Transverse colon (tissue), 4 donors: ENCODE measurements at regions not wholly inside any gene's neighbourhood (a gene's known extent, or its start where the extent isn't known, plus 50 kb on each side); places are given as distances from the start of the nearest gene placed in this dataset.

Experiments
- DNase-seq: peaks from one replicate; pipeline ENCODE4 v3.0.0-alpha.2; 2019
- H3K27ac ChIP-seq, 4 donors: fragments of 200-600 bp; sonication (generic); 2 replicates each; pipeline ENCODE4 v1.5.1; 2016 to 2018; ENCODE audit warnings: inconsistent platforms in 4 of 4
- H3K27me3 ChIP-seq: fragments of 200-600 bp; sonication (generic); 2 replicates; pipeline ENCODE4 v1.5.1; 2017; ENCODE audit warnings: inconsistent platforms
- H3K36me3 ChIP-seq, 4 donors: fragments of 200-600 bp; sonication (generic); 2 replicates each; pipeline ENCODE4 v1.5.1; 2017 to 2019; ENCODE audit warnings: inconsistent platforms in 4 of 4
- H3K4me1 ChIP-seq, 4 donors: fragments of 200-600 bp; sonication (generic); 2 replicates each; pipeline ENCODE4 v1.5.1; 2017 to 2020; ENCODE audit warnings: inconsistent platforms in 4 of 4
- H3K4me3 ChIP-seq, 4 donors: fragments of 200-600 bp; sonication (generic); 1 replicate in 1 of 4; 2 replicates in 3 of 4; pipeline versions ENCODE4 v1.5.1 to v1.6.1; 2017 to 2019; ENCODE audit warnings: inconsistent platforms in 4 of 4
- H3K9me3 ChIP-seq, 2 donors: fragments of 200-600 bp; sonication (generic); 2 replicates each; pipeline ENCODE4 v1.5.1; 2017 to 2019; ENCODE audit warnings: inconsistent platforms in 2 of 2
- EP300 ChIP-seq: sonication (generic); formaldehyde crosslinking; IDR thresholded peaks from one replicate; pipeline ENCODE4 v1.6.1; 2017; ENCODE audit warnings: antibody characterized with exemption, low read depth
- POLR2A ChIP-seq: fragments of 450-650 bp; IDR thresholded peaks from one replicate; pipeline ENCODE4 v1.6.1; 2016; ENCODE audit warnings: antibody characterized with exemption, mild to moderate bottlenecking, moderate library complexity
- POLR2AphosphoS5 ChIP-seq, 3 donors: sonication (generic); formaldehyde crosslinking; IDR thresholded peaks; one replicate each; pipeline ENCODE4 v1.6.1; 2016; ENCODE audit warnings: antibody characterized with exemption in 3 of 3
- WGBS, 2 donors: methylation state at CpG; one replicate each; pipeline ENCODE4 v1.1.5; 2018; ENCODE audit warnings: low coverage in 1 of 2; 5-methylcytosine and 5-hydroxymethylcytosine counted together
- in situ Hi-C, 4 donors: fragments of 200-750 bp; cut with MboI; loops; one replicate each; pipeline versions ENCODE4 v1.15.0 to v1.15.1; 2017; ENCODE audit warnings: low sequenced_read_pairs in 3 of 4, low pct_ligation_motif_present in 1 of 4, low pct_unique_long_range_greater_than_20kb in 1 of 4
- intact Hi-C: fragments of 100-400 bp; cut with DNase I; formaldehyde crosslinking; loops from one replicate; pipeline ENCODE4 v1.15.1; 2023; ENCODE audit warnings: low total_unique reads
- TF ChIP-seq, protein P1 (sequence below), 5 experiments: fragments of 200-600 bp in 3 of 5; fragments of 450-650 bp in 2 of 5; sonication (generic) in 3 of 5; IDR thresholded peaks; 1 replicate in 2 of 5; 2 replicates in 3 of 5; pipeline ENCODE4 v1.5.1; 2016 to 2017; ENCODE audit warnings: antibody characterized with exemption in 5 of 5, inconsistent platforms in 3 of 5, mild to moderate bottlenecking in 2 of 5, moderate library complexity in 1 of 5

- Histone ChIP-seq H3K36me3 (no peaks in the 10 kb centered on the region), H3K9me3 (no peaks in the 10 kb centered on the region), H3K4me3 (no peak overlapping the region), H3K4me1 (no peaks in the 10 kb centered on the region), H3K27me3 (no peaks in the 10 kb centered on the region), H3K27ac (no peak overlapping the region)
- intact Hi-C loops = no loop called here
- DNase-seq = no peak
- WGBS, 2 donors = 73 to 85% methylated on average over 1 of the region's 1 CpG
- in situ Hi-C loops = no loop called here
- TF ChIP-seq POLR2A (no peak), POLR2AphosphoS5 (IDR thresholded peaks at IDR 0.05) (no peak), EP300 (no peak)
- TF ChIP-seq, protein P1, sequence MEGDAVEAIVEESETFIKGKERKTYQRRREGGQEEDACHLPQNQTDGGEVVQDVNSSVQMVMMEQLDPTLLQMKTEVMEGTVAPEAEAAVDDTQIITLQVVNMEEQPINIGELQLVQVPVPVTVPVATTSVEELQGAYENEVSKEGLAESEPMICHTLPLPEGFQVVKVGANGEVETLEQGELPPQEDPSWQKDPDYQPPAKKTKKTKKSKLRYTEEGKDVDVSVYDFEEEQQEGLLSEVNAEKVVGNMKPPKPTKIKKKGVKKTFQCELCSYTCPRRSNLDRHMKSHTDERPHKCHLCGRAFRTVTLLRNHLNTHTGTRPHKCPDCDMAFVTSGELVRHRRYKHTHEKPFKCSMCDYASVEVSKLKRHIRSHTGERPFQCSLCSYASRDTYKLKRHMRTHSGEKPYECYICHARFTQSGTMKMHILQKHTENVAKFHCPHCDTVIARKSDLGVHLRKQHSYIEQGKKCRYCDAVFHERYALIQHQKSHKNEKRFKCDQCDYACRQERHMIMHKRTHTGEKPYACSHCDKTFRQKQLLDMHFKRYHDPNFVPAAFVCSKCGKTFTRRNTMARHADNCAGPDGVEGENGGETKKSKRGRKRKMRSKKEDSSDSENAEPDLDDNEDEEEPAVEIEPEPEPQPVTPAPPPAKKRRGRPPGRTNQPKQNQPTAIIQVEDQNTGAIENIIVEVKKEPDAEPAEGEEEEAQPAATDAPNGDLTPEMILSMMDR (IDR thresholded peaks at IDR 0.05) = no peak
These were observed 447.6 kb downstream of the PDGFC start for GRCh38 chr4:156523991-156524390.

DNA sequence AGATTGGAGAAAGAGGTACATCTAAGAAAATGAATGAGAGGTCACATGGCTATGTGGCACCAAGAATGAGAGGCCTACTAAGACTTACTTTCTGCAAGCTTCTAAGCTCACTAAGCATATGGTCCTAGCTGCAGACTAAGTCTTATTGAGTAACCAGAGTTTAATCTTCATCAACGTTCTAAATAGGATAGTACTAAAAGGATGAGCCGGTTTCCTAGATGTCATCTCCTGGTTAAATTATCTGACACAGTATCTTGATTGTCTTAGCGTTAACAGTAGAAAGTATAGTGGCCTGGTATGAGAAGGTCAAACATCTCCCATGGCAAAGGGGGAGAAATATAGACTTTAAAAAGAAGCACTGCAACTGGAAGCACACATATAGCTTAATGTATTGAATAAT is 448.1 kb downstream of the PDGFC start:
- H3K4me3 ChIP-seq = no peak overlapping the region
- H3K27me3 ChIP-seq = no peaks in the 10 kb centered on the region
- H3K4me1 ChIP-seq = no peaks in the 10 kb centered on the region
- WGBS, 2 donors = 81 to 91% methylated on average over 3 of the region's 3 CpGs
- no peak for TF ChIP-seq POLR2AphosphoS5 (IDR thresholded peaks at IDR 0.05)
- no peak for DNase-seq
- intact Hi-C loops (no loop called here), in situ Hi-C loops (no loop called here)
- H3K27ac ChIP-seq = no peak overlapping the region
- H3K9me3 ChIP-seq = no peaks in the 10 kb centered on the region
- H3K36me3 ChIP-seq = no peaks in the 10 kb centered on the region

- DNase-seq = no peak
- in situ Hi-C loops (no loop called here), intact Hi-C loops (no loop called here)
- Histone ChIP-seq H3K9me3 (no peaks in the 10 kb centered on the region), H3K27me3 (no peaks in the 10 kb centered on the region), H3K36me3 (no peaks in the 10 kb centered on the region), H3K27ac (no peak overlapping the region), H3K4me1 (no peaks in the 10 kb centered on the region), H3K4me3 (no peak overlapping the region)
- TF ChIP-seq POLR2A (no peak), EP300 (no peak), POLR2AphosphoS5 (IDR thresholded peaks at IDR 0.05) (no peak)
- TF ChIP-seq, protein P1 (IDR thresholded peaks at IDR 0.05) = no peak
- WGBS, 2 donors = 89 to 100% methylated on average over 1 to 3 of the region's 3 CpGs
These were observed 450.0 kb downstream of the PDGFC start for GRCh38 chr4:156521631-156522030.

- H3K27me3 ChIP-seq = no peaks in the 10 kb centered on the region
- no peak for DNase-seq
- no peaks in the 10 kb centered on the region for H3K4me1 ChIP-seq
- TF ChIP-seq, protein P1 (IDR thresholded peaks at IDR 0.05) = no peak
- no peak for TF ChIP-seq POLR2A
- no peak for TF ChIP-seq POLR2AphosphoS5 (IDR thresholded peaks at IDR 0.05)
- no peak for TF ChIP-seq EP300
- in situ Hi-C loops (no loop called here), intact Hi-C loops (no loop called here)
- H3K4me3 ChIP-seq = no peak overlapping the region
- no peak overlapping the region for H3K27ac ChIP-seq
- no peaks in the 10 kb centered on the region for H3K36me3 ChIP-seq
- H3K9me3 ChIP-seq = no peaks in the 10 kb centered on the region
- 62 to 66% methylated on average over 2 of the region's 2 CpGs for WGBS, 2 donors
These were observed 453.6 kb downstream of the PDGFC start for GRCh38 chr4:156517956-156518355.

- H3K27ac ChIP-seq = no peak overlapping the region
- 67 to 68% methylated on average over 1 of the region's 1 CpG for WGBS, 2 donors
- H3K27me3 ChIP-seq = no peaks in the 10 kb centered on the region
- no peaks in the 10 kb centered on the region for H3K36me3 ChIP-seq
- no peak for DNase-seq
- H3K4me1 ChIP-seq = no peaks in the 10 kb centered on the region
- no peaks in the 10 kb centered on the region for H3K9me3 ChIP-seq
- TF ChIP-seq, protein P1 (IDR thresholded peaks at IDR 0.05) = no peak
- TF ChIP-seq EP300 (no peak), POLR2A (no peak), POLR2AphosphoS5 (IDR thresholded peaks at IDR 0.05) (no peak)
- no peak overlapping the region for H3K4me3 ChIP-seq
- in situ Hi-C loops (no loop called here), intact Hi-C loops (no loop called here)
These were observed 454.1 kb downstream of the PDGFC start for GRCh38 chr4:156517546-156517945.
